Panc1 (cell line): ENCODE measurements at regions not wholly inside any gene's neighbourhood (a gene's known extent, or its start where the extent isn't known, plus 50 kb on each side); places are given as distances from the start of the nearest gene placed in this dataset.

ENCODE experiments used
- ATAC-seq: fragments of 200-7000 bp; cut with Tn5 transposase; 2 replicates; pipeline ENCODE4 v1.9.1; 2020; ENCODE audit warnings: mild to moderate bottlenecking, moderate library complexity
- BruUV-seq: library from RNA; stranded (reverse); fragments of 400-500 nt; replicated peaks from 2 replicates; lab custom pipeline; 2021; lab: Mats Ljungman, UMichigan
- CTCF ChIA-PET: fragments of 300-600 bp; sonication (Branson Sonifier 250); formaldehyde crosslinking; loops from one replicate; lab custom pipeline; 2022; ENCODE audit warnings: antibody characterized with exemption; lab: Charles Lee
- POLR2A ChIA-PET: fragments of 300-600 bp; sonication (Branson Sonifier 250); formaldehyde crosslinking; loops from one replicate; lab custom pipeline; 2022; ENCODE audit warnings: antibody characterized with exemption; lab: Charles Lee
- DNase-seq: peaks from one replicate; pipeline ENCODE4 v3.0.0-alpha.2; 2010; ENCODE audit warnings: low read depth, low spot score
- H3K27ac ChIP-seq: 2 replicates; pipeline ENCODE4 v1.5.1; 2011; ENCODE audit warnings: mild to moderate bottlenecking, low read length, inconsistent platforms
- H3K27me3 ChIP-seq: fragments of 200-500 bp; sonication (Bioruptor generic); 2 replicates; pipeline ENCODE4 v1.6.0; 2014; ENCODE audit warnings: low read length, inconsistent platforms; ENCODE audit not compliant: control insufficient read depth, insufficient read depth
- H3K36me3 ChIP-seq: fragments of 200-500 bp; sonication (Bioruptor generic); 2 replicates; pipeline ENCODE4 v1.5.1; 2014; ENCODE audit warnings: inconsistent platforms, mild to moderate bottlenecking, low read length, moderate library complexity; ENCODE audit not compliant: control insufficient read depth, insufficient read depth
- H3K4me1 ChIP-seq: 2 replicates; pipeline ENCODE4 v1.5.1; 2011; ENCODE audit warnings: inconsistent platforms, mild to moderate bottlenecking, low read length, moderate library complexity; ENCODE audit not compliant: control insufficient read depth, insufficient read depth
- H3K4me3 ChIP-seq, 2 experiments: 2 replicates each; pipeline ENCODE4 v1.5.1; 2011 to 2012; ENCODE audit warnings: low read depth in 2 of 2, low read length in 2 of 2, mild to moderate bottlenecking in 2 of 2, inconsistent platforms in 1 of 2, moderate library complexity in 1 of 2
- H3K9me3 ChIP-seq: fragments of 200-500 bp; sonication (Bioruptor generic); 2 replicates; pipeline ENCODE4 v1.5.1; 2014; ENCODE audit warnings: low read depth, mild to moderate bottlenecking, inconsistent platforms, low read length, moderate library complexity; ENCODE audit not compliant: control insufficient read depth, insufficient read depth
- POLR2AphosphoS5 ChIP-seq: IDR thresholded peaks from 2 replicates; pipeline ENCODE4 v1.6.1; 2012; ENCODE audit warnings: mild to moderate bottlenecking, low read depth, low read length, moderate library complexity
- SIN3A ChIP-seq: IDR thresholded peaks from 2 replicates; pipeline ENCODE4 v1.6.1; 2012; ENCODE audit warnings: low read depth, mild to moderate bottlenecking, low read length, moderate library complexity, borderline replicate concordance; ENCODE audit not compliant: insufficient read depth
- TCF7L2 ChIP-seq: IDR thresholded peaks from 2 replicates; pipeline ENCODE4 v1.6.1; 2011; ENCODE audit warnings: mild to moderate bottlenecking, low read depth, low read length, inconsistent platforms
- in situ Hi-C: cut with HindIII; loops from 2 replicates; pipeline ENCODE4 v1.10.0; 2016; ENCODE audit warnings: low sequenced_read_pairs, low pct_unique_long_range_greater_than_20kb
- intact Hi-C: fragments of 100-400 bp; cut with micrococcal nuclease; formaldehyde crosslinking; loops from one replicate; pipeline ENCODE4 v1.10.0; 2022; ENCODE audit not compliant: unreplicated experiment
- TF ChIP-seq, protein P1 (sequence below), 2 experiments: IDR thresholded peaks; 2 replicates each; pipeline ENCODE4 v1.6.1; 2011 to 2012; ENCODE audit warnings: low read depth in 2 of 2, control low read depth in 1 of 2, low read length in 1 of 2, mild to moderate bottlenecking in 1 of 2, moderate library complexity in 1 of 2; ENCODE audit not compliant: insufficient read depth in 1 of 2
- TF ChIP-seq, protein P2 (sequence below): fragments of 450-650 bp; IDR thresholded peaks from 2 replicates; pipeline ENCODE4 v1.5.1; 2017; ENCODE audit warnings: mild to moderate bottlenecking

DNA sequence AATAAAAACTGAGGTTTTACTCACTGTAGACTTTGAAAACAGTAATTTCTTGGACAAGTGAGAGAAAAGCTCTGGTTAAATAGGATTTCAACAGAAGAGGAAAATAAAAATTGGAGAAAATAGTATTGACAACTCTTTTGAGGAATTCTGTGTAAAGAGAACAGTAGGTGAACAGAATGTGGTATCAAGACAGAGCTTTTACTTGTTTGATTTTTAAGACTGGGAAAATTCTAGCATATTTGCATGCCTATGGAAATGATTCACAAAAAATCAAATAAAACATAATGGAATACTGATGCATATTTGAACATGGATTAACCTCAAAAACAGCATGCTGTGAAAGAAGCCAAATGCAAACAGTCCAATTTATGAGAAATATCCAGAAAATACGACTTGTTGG is 504.6 kb downstream of the KCTD8 start:
- in situ Hi-C loops (no loop called here), intact Hi-C loops (no loop called here)
- Histone ChIP-seq H3K4me1 (no peaks in the 10 kb centered on the region), H3K9me3 (no peaks in the 10 kb centered on the region), H3K27ac (no peak overlapping the region), H3K4me3 (no peak overlapping the region), H3K36me3 (no peaks in the 10 kb centered on the region), H3K27me3 (no peaks in the 10 kb centered on the region)
- BruUV-seq: no TSS peak
- TF ChIP-seq SIN3A (no peak), TCF7L2 (no peak), POLR2AphosphoS5 (no peak)
- TF ChIP-seq, protein P1, sequence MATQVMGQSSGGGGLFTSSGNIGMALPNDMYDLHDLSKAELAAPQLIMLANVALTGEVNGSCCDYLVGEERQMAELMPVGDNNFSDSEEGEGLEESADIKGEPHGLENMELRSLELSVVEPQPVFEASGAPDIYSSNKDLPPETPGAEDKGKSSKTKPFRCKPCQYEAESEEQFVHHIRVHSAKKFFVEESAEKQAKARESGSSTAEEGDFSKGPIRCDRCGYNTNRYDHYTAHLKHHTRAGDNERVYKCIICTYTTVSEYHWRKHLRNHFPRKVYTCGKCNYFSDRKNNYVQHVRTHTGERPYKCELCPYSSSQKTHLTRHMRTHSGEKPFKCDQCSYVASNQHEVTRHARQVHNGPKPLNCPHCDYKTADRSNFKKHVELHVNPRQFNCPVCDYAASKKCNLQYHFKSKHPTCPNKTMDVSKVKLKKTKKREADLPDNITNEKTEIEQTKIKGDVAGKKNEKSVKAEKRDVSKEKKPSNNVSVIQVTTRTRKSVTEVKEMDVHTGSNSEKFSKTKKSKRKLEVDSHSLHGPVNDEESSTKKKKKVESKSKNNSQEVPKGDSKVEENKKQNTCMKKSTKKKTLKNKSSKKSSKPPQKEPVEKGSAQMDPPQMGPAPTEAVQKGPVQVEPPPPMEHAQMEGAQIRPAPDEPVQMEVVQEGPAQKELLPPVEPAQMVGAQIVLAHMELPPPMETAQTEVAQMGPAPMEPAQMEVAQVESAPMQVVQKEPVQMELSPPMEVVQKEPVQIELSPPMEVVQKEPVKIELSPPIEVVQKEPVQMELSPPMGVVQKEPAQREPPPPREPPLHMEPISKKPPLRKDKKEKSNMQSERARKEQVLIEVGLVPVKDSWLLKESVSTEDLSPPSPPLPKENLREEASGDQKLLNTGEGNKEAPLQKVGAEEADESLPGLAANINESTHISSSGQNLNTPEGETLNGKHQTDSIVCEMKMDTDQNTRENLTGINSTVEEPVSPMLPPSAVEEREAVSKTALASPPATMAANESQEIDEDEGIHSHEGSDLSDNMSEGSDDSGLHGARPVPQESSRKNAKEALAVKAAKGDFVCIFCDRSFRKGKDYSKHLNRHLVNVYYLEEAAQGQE (IDR thresholded peaks at IDR 0.05; ENCODE audit: insufficient read depth in 1 of 2, low read depth in 2 of 2, low read length in 1 of 2): no peak
- TF ChIP-seq, protein P2, sequence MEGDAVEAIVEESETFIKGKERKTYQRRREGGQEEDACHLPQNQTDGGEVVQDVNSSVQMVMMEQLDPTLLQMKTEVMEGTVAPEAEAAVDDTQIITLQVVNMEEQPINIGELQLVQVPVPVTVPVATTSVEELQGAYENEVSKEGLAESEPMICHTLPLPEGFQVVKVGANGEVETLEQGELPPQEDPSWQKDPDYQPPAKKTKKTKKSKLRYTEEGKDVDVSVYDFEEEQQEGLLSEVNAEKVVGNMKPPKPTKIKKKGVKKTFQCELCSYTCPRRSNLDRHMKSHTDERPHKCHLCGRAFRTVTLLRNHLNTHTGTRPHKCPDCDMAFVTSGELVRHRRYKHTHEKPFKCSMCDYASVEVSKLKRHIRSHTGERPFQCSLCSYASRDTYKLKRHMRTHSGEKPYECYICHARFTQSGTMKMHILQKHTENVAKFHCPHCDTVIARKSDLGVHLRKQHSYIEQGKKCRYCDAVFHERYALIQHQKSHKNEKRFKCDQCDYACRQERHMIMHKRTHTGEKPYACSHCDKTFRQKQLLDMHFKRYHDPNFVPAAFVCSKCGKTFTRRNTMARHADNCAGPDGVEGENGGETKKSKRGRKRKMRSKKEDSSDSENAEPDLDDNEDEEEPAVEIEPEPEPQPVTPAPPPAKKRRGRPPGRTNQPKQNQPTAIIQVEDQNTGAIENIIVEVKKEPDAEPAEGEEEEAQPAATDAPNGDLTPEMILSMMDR: no peak
- DNase-seq (no peak), ATAC-seq (no peak)
- POLR2A ChIA-PET: no interaction called here
- CTCF ChIA-PET: no interaction called here

DNA sequence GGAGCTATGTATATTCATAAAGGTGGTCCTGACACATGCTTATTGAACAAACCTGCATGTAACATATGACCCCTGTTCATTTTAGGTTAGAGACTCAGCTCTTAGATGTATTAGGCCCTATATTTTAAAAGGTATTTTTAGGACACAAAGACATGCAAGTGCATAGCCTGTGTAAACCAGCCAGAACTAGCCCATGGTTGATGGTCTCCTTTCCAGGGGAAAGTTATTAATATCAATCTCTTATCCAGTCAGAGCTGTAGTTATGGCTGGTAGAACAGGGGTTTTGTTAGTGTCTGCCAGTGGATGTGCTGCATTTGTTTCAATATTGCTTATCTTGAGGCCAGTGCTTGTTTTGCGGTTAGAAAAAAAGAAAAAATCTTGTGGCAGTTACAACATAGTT is 488.6 kb downstream of the KCTD8 start:
- no peaks in the 10 kb centered on the region for H3K27me3 ChIP-seq
- intact Hi-C loops: no loop called here
- no peak for DNase-seq
- POLR2A ChIA-PET: no interaction called here
- no TSS peak for BruUV-seq
- H3K36me3 ChIP-seq: no peaks in the 10 kb centered on the region
- H3K27ac ChIP-seq: no peak overlapping the region
- no peak for ATAC-seq
- TF ChIP-seq POLR2AphosphoS5 (no peak), TCF7L2 (no peak), SIN3A (no peak)
- TF ChIP-seq, protein P2: no peak
- TF ChIP-seq, protein P1 (IDR thresholded peaks at IDR 0.05; ENCODE audit: insufficient read depth in 1 of 2, low read depth in 2 of 2, low read length in 1 of 2): no peak
- no peaks in the 10 kb centered on the region for H3K9me3 ChIP-seq
- in situ Hi-C loops: no loop called here
- CTCF ChIA-PET: no interaction called here
- H3K4me3 ChIP-seq: no peak overlapping the region
- no peaks in the 10 kb centered on the region for H3K4me1 ChIP-seq
